Activated CD8-positive, alpha-beta memory T cell treated with anti-CD3 and anti-CD28 coated beads, Interleukin-2, amount 50 U/mL, for 48 hours (primary cell): ENCODE measurements at regions not wholly inside any gene's neighbourhood (a gene's known extent, or its start where the extent isn't known, plus 50 kb on each side); places are given as distances from the start of the nearest gene placed in this dataset.
"Not testable (repeated sequence)": the region's sequence is repeated elsewhere in the genome, so short reads cannot be mapped to it uniquely, and the experiment has no call there.

ENCODE experiments used
- DNase-seq: peaks from one replicate; pipeline ENCODE4 v3.0.0-alpha.2; 2020

DNA sequence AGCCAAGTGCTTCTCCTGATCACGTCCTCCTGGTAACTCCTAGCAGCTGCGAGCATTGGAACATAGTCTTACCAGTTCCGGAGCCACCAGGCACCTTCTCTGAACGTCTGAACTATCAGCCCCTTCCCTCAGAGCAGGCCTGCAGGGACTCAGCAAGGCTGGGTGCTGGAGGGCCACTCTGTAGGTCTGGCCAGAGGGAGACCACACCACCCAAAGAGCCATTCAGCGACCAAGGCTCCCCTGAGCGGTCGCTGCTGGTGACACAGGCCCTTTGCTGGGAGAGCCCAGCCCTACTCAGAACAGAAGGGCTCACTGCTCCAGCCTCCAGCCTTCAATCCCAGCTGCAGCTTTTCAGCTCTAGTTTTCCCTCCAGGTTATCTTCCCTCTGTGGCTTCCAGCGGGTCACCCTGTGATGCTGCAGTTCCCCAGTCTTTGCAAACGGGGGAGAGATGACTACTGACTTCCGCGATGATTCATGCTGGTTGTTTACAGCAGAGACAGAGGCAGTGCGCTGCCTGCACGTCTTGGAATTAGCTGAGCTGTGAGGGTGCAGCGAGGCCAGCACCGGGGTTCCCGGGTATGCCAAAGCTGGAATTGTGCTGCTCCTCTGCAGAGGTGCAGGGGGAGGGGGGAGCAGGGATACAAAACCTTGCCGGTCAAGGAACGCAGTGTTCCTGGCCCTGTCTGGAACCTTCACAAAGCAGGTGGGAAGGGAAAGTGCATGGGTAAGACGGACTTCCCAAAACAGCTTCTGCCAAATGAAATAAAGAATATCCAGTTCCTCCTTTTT is 161.4 kb downstream of the LY86 start:
- DNase-seq: no peak

DNA sequence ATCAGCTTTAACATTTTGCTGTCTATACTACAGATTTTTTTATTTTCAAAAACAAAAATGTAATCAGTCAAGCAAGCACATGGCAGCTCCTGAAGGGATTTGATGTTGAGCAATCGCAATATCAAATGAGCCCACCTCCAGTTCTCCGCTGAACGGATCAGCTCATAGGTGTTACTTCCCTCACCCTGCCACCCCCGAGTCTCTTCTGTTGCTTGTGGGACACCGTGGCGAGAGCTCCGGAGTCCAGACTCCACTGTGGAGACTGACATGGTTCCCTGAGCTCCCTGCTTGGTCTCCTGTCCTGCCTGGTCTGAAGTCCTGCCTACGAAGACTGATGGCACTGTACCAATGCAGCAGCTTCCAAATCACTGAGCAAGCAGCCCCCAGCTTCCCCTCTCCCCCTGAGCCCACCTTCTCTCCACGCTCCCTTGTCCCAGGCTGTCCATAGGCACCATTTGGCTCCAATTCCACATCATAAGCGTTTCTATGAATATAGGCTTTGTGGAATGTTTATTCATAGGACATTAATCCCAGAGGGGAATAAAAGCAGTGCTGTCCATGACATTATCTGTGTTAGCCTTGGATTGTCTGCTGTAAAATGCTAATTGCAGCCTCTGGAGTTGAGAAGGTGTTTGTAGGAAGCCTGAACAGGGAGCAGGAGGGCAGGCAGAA is 162.2 kb downstream of the LY86 start:
- no peak for DNase-seq

DNA sequence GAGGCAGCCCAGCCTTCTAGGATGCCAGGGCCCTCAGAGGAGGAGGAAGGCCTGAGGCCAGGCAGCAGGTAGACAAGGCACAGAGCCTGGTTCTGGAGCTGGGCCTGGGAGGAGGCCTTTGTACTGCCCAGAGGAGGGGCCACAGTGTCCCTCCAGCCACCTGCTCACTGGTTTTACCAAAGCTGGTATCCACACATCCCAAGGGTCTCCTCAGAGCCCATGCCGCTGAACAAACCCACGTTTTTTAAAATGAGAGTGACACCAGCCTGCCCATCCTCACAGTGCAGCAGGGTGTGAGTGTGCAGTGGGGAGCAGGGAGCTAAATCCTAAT is 162.7 kb downstream of the LY86 start:
- DNase-seq: no peak

DNA sequence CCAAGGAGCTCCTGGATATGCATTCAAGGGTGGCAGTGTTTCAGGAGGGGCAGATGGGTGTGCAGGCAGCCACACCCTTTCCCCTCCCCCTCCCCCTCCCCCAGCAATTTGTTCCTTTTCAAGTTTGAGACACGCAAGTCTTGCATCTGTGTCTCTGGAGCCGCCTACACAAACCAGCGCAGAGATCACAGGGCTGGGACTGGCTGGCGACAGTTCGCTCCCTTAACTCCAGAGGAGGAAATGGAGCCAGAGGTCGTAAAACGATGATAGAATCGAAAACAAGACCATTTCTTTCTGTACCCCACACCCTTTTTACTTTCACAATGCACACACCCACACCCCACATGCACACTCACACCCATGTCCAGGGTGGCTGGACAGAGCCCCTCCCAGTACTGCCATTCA is 163.1 kb downstream of the LY86 start:
- no peak for DNase-seq

DNA sequence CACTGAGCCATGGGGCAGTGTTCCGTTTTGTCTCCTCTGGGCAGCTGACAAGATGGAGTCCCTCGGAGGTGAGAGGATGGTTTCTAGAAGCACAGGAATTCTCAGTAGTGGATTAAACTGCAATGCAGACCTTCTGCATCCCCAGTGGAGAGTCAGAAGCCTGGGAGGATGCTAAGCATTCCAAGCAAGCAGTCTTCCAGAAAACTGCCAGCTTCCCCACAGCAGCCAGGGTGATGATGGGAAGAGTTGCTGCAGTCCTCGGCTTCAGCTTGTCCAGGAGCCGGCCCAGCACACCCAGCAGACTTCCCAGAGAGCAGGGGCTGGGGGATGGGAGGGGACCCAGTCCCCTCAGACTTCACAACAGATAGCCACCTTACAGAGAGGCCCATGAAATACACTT is 163.6 kb downstream of the LY86 start:
- DNase-seq: no peak

DNA sequence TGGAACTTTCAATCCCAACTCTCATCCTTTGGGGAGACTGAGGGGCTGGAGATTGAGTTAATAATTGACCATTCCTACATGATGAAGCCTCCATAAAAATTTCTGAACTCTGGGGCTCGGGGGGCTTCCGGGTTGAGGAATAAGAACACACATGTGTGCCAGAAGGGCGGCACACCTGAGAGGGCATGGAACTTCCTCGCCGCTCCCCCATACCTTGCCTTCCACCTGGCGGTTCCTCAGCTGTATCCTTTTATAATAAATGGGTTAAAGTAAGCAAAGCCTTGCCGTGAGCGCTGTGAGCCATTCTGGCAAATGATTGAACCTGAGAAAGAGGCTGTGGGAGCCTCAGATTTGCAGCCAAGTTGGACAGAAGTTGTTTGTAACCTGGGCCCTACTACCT is 164.8 kb downstream of the LY86 start:
- no peak for DNase-seq

DNA sequence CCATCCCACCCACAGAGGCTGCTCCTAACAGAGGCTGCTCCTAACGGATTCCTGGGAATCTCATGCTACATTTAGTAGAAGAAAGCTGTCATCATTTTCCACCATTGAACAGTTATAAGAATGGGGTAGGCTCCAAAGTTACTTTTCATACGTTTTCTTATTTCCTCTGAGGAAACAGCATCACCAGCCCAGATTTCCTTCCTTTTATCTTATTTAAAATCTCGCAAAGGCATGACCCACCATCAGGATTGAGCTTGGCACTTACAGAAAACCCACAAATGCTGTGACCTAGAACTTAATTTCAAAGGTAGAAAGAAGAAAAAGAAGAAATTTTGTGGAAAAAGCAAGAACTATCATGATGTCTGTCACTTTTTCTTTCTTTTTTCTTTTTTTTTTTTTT is 168.0 kb downstream of the LY86 start:
- no peak for DNase-seq

DNA sequence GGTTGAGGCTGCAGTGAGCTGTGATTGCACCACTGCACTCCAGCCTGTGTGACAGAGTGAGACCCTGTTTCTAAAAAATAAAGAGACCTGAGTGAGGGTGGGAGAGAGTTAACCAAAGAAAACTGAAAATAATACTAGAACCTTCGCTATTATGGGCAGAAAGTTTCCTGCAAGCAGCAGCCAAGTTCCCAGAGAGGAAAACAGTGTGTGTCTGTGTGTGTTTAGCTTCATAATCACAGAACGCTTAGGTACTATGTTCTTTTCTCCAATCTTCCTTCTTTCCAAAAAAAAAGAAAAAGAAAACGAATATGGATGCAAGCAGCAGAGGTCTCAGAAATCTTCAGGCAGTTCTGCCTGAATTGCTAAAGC is 170.0 kb downstream of the LY86 start:
- no peak for DNase-seq

DNA sequence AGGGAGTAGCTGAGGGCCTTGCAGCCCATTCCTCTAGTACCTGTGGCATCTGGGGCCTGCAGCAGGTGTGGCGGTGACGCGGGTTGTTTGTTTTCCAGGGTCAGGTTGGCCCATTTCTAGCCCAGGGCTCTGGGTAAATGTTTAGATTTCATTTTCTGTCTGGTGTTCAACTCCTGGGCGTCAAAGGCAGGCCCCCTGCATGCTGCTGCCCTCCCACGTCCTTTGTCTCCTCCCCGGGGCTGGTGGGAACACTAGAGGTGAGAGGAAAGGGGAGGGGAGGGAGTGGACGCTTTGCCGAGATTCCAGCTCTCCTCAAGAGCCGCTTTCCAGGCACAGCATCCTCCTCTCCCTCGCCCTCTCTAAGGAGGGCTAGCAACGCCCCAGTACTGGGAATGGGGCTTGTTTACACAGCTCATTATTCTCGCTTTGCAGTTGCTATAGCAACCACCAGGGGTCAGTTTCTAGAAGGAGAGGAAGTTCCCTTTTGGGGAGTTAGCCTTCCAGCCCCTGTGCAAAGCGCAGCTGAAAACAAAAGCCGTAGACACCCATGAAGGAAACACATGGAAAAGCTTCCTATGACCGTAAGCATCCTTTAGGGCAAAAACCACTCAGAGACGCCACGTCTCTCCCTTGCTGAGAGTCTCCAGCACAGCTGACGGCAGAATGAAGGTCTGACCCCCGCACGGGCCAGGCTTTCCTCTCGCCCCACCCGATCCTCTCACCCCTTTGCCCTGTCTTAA is 170.6 kb downstream of the LY86 start:
- no peak for DNase-seq

DNA sequence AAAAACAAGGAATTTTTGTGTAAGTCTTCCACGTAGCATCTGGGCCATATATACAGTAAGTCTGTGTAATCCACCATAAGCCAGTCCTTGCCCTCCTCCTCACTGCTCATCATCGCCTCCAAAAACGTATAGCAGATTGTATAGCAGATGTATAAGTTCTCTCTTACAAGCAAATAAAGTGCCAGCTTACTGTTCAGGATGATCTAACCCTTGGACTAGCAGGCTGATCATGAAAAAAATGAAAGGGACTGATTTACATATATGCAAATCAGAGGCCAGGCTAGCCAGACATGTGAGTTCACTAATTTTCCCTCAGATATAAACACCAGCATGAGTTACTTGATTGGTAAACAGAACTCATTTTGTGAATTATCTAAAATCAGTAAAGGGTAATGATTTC is 171.5 kb downstream of the LY86 start:
- no peak for DNase-seq

DNA sequence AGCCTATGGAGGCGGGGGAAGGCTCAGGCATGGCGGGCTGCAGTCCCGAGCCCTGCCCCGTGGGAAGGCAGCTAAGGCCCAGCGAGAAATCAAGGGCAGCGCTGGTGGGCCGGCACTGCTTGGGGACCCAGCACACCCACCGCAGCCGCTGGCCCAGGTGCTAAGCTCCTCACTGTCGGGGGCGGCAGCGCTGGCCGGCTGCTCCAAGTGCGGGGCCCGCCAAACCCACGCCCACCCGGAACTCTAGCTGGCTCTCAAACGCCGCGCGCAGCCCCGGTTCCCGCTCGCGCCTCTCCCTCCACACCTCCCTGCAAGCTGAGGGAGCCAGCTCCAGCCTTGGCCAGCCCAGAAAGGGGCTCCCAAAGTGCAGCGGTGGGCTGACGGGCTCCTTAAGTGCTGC is 174.0 kb downstream of the LY86 start:
- not testable (repeated sequence) for DNase-seq

DNA sequence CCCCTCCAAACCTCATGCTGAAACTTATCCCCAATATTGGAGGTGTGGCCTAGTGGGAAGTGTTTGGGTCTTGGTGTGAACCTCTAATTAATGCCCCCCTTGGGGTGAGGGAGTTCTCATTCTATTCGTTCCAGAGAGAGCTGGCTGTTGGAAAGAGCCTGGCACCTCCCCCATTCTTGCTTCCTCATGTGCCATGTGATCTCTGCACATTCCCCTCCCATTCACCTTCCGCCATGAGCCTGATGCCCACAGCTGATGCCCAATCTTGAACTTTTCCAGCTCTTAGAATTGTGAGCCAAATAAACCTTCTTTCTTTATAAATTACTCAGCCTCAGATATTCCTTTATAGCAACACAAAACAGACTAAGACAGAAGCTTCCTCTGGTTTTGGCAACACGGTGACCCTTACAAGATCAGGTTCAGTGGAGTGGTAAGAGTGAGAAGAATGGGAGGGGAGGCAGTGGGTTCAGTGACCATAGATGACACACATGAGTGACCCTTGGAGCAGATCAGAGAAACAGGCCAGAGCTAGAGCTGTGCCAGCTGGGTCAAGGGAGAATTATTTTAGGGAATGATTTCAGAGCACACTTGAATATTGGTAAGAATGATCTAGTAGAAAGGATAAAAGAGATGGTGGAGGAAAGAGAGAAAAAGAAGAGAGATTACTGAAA is 176.4 kb downstream of the LY86 start:
- no peak for DNase-seq

DNA sequence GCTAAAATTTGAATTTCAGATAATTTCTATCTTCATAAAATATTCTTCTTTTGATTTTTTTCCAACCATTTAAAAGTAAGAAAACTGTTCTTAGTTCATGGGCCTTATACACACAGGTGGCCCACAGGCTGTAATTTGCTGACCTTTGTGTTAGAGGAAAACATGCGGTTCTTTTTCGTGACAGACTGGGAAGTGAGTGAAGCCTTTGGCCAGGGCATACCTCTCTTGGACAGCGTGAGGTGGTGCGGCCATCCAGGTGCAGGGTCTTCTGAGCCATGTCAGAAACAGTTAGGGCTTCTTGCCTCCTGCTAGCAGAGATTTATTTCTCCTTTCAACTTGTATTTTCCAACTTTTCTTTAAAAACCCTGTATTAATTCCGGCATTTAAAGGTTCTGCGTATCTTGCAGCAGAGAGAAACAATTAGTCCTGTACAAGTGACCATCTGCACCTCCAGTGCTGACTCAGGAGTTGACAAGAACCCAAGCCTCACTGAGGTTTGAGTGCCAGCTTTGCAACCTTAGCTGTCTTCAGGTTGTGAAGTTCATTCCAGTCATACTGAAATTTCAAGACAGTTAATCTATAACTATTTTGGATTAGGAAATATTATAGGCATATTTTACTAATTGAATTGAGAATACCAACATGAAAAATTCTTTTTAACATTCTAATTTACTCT is 177.8 kb downstream of the LY86 start:
- no peak for DNase-seq

DNA sequence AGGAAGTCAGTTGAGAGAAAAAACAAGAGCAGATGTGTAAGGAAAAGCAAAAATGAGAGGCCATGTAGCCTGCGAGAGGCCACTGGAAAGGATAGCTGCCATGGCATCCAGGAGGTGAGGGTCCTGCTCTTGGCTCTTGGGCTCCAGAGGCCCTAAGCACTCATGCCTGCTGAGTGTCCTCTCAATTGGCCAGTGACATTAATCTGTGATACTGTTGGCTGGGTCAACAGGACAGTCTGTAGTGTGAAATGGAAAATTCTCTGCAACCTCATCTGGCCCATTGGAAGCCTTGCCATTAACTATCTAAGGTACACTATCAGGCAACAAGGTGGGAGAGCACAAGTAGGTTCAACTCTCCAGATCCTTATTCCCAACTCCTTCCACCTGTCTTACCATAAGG is 180.9 kb downstream of the LY86 start:
- DNase-seq: no peak

DNA sequence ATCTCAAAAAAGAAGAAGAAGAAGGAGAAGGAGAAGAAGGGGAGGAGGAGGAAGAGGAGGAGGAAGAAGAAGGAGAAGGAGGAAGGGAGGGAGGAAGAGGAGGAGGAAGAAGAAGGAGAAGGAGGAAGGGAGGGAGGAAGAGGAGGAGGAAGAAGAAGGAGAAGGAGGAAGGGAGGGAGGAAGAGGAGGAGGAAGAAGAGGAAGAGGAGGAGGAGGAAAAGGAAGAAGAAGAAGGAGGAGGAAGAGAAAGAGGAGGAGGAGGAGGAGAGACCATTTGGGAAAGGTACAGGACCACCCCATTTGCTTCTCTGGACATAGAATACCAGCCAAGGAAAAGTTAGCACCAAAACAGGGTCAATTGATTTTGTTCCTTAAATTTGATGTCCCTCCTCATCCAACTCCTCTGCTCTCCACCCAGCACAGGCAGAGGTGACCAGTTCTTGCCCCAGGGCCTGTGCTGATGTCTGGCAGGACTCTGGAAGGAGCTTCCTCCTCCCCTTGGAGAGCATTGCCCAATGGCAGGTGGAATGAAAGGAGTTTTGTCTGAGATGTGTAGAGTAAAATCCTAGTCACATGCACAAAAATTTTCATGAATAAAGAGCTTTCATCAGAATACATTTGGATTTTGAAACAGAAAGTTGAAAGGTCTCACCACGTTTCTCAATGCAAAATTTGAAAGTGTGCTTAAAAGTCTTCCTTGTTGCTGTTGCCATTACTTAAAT is 182.9 kb downstream of the LY86 start:
- DNase-seq: no peak

DNA sequence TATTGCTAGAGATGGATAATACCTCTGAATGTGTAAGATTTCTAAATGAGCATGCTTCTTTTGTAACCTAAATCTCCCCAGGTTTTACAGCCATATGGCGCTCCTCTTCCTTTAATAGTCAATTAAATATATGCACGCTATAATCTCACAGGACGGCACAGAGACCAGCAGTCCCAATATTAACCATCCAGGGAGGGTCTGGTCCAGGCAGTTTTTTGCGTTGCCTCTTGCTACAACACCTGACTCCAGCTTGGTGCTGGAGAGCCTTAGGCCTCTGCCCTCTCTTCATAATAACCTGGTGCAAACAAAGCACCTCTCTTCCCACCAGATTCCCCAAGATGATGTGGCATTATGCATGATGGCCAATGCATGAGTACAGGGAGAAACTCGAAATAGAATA is 183.4 kb downstream of the LY86 start:
- no peak for DNase-seq

DNA sequence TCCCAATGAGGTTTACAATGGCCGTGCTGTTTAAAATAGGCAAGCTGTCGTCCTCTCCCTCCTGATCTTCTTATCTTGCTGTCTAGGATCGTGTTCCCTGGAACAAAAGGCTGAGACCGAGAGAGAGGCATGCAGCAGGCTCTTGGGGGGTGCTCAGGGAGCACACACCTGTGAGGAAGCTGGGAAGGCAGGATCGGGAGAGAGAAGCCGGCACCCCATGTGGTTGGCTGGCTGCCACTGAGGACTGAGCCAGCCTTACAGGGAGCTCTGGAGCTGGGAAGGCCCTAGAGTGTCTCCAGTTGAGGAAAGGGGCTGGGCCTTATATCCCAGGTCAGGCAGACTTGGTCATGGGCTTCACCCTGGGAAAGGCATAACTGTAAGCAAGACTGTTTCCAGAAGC is 184.2 kb downstream of the LY86 start:
- no peak for DNase-seq

DNA sequence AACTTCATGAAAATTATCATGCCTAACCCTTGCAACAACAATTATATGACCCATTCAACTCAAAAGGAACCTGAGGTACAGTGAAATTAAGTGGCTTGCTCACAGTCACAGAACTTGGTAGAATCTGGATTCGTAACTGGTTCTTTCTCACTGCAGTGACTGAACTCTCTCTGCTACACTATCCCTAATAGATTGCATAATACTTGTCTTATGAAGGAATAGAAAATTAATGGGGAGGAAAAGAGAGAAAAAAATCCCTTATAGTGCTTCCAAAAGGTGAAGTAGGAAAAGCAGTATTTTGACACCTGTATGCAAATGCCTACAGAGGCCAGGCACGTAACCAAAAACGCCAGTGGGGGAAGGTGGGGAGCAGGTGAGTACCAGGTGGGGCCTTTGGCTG is 186.6 kb downstream of the LY86 start:
- no peak for DNase-seq

DNA sequence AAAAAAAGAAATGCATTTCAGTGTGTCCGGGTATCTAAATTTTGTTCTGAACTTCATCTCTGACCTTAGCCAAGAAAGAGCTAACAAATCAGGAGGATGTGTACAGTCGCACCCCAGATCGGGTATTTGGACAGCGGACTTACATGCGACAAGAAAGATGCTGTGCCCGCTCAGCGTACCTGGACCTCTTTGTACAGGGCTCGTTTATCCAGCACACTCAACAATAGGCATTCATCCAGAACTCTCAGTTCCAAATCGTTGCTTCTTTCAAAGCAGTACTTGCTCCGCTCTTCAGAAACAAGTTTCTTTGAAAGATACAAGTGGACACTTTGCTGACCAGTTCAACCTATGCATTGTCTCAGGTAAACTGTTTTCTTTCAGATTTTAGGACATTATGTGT is 191.7 kb downstream of the LY86 start:
- no peak for DNase-seq

DNA sequence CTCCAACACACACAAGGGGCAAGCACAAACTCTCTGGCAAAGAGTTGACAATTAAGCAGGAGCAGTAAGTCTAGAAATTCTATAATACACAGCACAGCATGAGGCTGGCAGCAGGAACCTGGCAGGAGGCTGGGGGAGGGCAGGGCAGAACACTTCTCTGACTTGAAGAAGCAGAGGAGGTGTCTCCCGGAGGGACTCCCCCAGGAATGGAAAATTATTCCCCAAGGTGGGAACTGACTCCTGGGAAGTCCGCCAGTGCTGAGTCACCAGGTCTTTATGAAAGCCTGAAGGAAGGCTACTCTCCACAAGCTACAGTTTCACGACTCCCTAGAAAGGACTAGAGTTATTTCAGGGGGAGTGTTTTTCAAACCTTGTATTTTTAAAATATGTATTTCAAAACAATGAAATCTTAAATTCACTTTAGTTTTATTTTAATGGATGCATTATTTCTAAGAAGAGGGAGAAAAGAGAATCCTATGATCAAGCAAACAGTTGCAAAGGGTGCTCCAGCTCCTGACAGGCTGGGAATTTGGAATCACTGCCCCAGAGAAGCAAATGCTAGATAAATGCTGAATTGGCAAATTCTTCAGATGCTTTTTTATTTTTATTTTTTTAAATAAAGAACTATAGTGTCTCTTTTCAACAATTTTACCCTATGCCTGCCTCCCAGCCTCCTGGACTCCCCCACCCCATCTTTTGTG is 192.8 kb downstream of the LY86 start:
- DNase-seq: no peak

DNA sequence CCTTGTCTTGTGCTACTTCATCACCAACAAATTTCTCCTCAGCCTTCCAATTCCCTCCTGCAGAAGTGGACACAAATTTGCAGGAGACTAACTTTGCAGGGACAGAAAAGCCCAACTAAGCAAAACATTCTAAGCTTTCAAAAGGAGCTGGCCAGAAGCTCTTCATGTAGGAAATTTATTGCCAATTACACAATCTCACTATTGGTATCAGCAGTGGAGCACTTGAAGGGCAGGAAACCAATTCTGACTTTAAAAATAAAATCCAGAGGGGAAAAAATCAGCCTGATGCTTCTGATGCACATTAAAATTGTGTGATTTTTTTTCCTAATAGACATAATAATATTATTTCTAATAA is 193.3 kb downstream of the LY86 start:
- no peak for DNase-seq

DNA sequence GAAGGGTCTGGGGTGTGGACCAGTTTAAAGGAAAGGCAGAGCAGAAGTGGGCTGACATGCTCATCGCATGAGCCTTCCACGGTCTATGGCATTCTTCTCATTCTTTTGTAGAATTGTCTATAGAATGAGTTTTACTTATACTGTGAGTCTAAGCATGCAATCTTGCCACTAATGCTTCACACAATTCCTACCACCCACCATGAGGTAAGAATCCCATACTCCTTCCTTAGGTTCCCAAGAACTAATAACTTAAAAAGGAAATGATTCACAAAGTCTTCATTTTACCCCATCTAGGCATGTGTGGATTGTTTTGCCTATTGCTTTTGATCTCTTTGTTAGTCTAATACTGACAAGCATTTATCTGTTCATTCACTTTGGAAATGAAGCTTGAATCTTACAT is 195.2 kb downstream of the LY86 start:
- no peak for DNase-seq
